B cell (primary cell): ENCODE measurements at regions not wholly inside any gene's neighbourhood (a gene's known extent, or its start where the extent isn't known, plus 50 kb on each side); places are given as distances from the start of the nearest gene placed in this dataset.

Experiments
- ATAC-seq: fragments of 200-7000 bp; cut with Tn5 transposase; one replicate; pipeline ENCODE4 v1.10.0; 2021; ENCODE audit warnings: low read depth, mild to moderate bottlenecking, moderate number of reproducible peaks, moderate library complexity
- CTCF ChIA-PET: fragments of 350-600 bp; sonication (Branson Sonifier 250); formaldehyde crosslinking; loops from one replicate; lab custom pipeline; 2021; ENCODE audit warnings: antibody characterized with exemption, inconsistent platforms; lab: Charles Lee
- POLR2A ChIA-PET: fragments of 350-600 bp; sonication (Branson Sonifier 250); formaldehyde crosslinking; loops from one replicate; lab custom pipeline; 2021; ENCODE audit warnings: antibody characterized with exemption; lab: Charles Lee
- DNase-seq: peaks from one replicate; pipeline ENCODE4 v3.0.0; 2013
- H2AFZ ChIP-seq: 2 replicates; pipeline ENCODE4 v1.6.1; 2012; ENCODE audit warnings: mild to moderate bottlenecking, low read depth, low read length; ENCODE audit not compliant: insufficient read depth, poor library complexity, severe bottlenecking
- H3K27ac ChIP-seq, 2 donors: 1 replicate in 1 of 2; 2 replicates in 1 of 2; pipeline ENCODE4 v1.5.1; 2012 to 2013; ENCODE audit warnings: low read length in 2 of 2, mild to moderate bottlenecking in 2 of 2, moderate library complexity in 1 of 2
- H3K27me3 ChIP-seq, 4 experiments: fragments of 200-600 bp in 1 of 4; sonication (generic) in 1 of 4; replicated peaks in 1 of 4; 1 replicate in 2 of 4; 2 replicates in 2 of 4; pipeline versions ENCODE4 v1.6.1 to v1.7.0; 2013 to 2016; ENCODE audit warnings: low read length in 3 of 4, mild to moderate bottlenecking in 2 of 4, mixed read lengths in 1 of 4, moderate library complexity in 1 of 4; ENCODE audit not compliant: insufficient read depth in 4 of 4, control insufficient read depth in 3 of 4; ENCODE audit errors: control extremely low read depth in 1 of 4
- H3K36me3 ChIP-seq, 2 experiments: replicated peaks in 1 of 2; 1 replicate in 1 of 2; 2 replicates in 1 of 2; pipeline versions ENCODE4 v1.6.1 to v1.7.1; 2013; ENCODE audit warnings: low read length in 1 of 2; ENCODE audit not compliant: insufficient read depth in 2 of 2, control insufficient read depth in 1 of 2; ENCODE audit errors: control extremely low read depth in 1 of 2, extremely low read depth in 1 of 2
- H3K4me1 ChIP-seq, 2 donors: fragments of 200-600 bp in 1 of 2; sonication (generic) in 1 of 2; 1 replicate in 1 of 2; 2 replicates in 1 of 2; pipeline versions ENCODE4 v1.5.1 to v1.6.1; 2013 to 2017; ENCODE audit warnings: low read length in 2 of 2; ENCODE audit not compliant: control insufficient read depth in 2 of 2, insufficient read depth in 2 of 2
- H3K4me2 ChIP-seq: replicated peaks from 2 replicates; pipeline ENCODE3; 2012; ENCODE audit warnings: mild to moderate bottlenecking, low read depth, low read length; ENCODE audit not compliant: poor library complexity, severe bottlenecking
- H3K4me3 ChIP-seq, 5 experiments: fragments of 200-600 bp in 1 of 5; sonication (generic) in 1 of 5; 1 replicate in 3 of 5; 2 replicates in 2 of 5; pipeline versions ENCODE4 v1.5.1 to v1.7.0; 2011 to 2016; ENCODE audit warnings: low read length in 4 of 5, mild to moderate bottlenecking in 4 of 5, low read depth in 2 of 5, control low read depth in 1 of 5, moderate library complexity in 1 of 5; ENCODE audit not compliant: insufficient read depth in 1 of 5; ENCODE audit errors: control extremely low read depth in 1 of 5, extremely low read depth in 1 of 5
- H3K79me2 ChIP-seq: fragments of 200-600 bp; sonication (generic); one replicate; pipeline ENCODE4 v1.6.0; 2016; ENCODE audit warnings: low read length; ENCODE audit not compliant: control insufficient read depth, insufficient read depth
- H3K9ac ChIP-seq: fragments of 200-600 bp; sonication (generic); 2 replicates; pipeline ENCODE4 v1.6.1; 2017; ENCODE audit warnings: mild to moderate bottlenecking, low read length, moderate library complexity
- H3K9me3 ChIP-seq, 3 donors: one replicate each; pipeline versions ENCODE4 v1.6.1 to v1.7.1; 2013; ENCODE audit warnings: low read length in 2 of 3; ENCODE audit not compliant: control insufficient read depth in 2 of 3, insufficient read depth in 1 of 3; ENCODE audit errors: control extremely low read depth in 1 of 3
- H4K20me1 ChIP-seq: 2 replicates; pipeline ENCODE4 v1.6.0; 2012; ENCODE audit warnings: mild to moderate bottlenecking, low read length; ENCODE audit not compliant: insufficient read depth, control insufficient read depth, poor library complexity, severe bottlenecking
- H3K27ac Mint-ChIP-seq: one replicate; pipeline ENCODE4 v1.8.0; 2021; ENCODE audit warnings: mixed read lengths
- H3K27me3 Mint-ChIP-seq: one replicate; pipeline ENCODE4 v1.8.0; 2021; ENCODE audit warnings: mixed read lengths
- H3K4me1 Mint-ChIP-seq: one replicate; pipeline ENCODE4 v1.8.0; 2021; ENCODE audit warnings: mixed read lengths
- H3K4me3 Mint-ChIP-seq: one replicate; pipeline ENCODE4 v1.8.0; 2021; ENCODE audit warnings: mixed read lengths
- H3K9me3 Mint-ChIP-seq: one replicate; pipeline ENCODE4 v1.8.0; 2022; ENCODE audit warnings: mixed read lengths; ENCODE audit not compliant: insufficient read depth
- CTCF ChIP-seq: fragments of 200-600 bp; IDR thresholded peaks from one replicate; pipeline ENCODE4 v1.8.0; 2022; ENCODE audit warnings: antibody characterized with exemption, mild to moderate bottlenecking
- EZH2 ChIP-seq: IDR thresholded peaks from 2 replicates; pipeline ENCODE4 v1.6.1; 2012; ENCODE audit warnings: borderline replicate concordance, low read depth, mild to moderate bottlenecking, moderate library complexity, low read length; ENCODE audit not compliant: insufficient read depth, poor library complexity, severe bottlenecking
- WGBS: methylation state at CpG from one replicate; pipeline ENCODE4 v1.1.5; 2013; ENCODE audit warnings: missing lambda C conversion rate; ENCODE audit not compliant: insufficient coverage; 5-methylcytosine and 5-hydroxymethylcytosine counted together
- intact Hi-C: fragments of 100-400 bp; cut with micrococcal nuclease; formaldehyde crosslinking; loops from one replicate; pipeline ENCODE4 v1.10.0; 2022

DNA sequence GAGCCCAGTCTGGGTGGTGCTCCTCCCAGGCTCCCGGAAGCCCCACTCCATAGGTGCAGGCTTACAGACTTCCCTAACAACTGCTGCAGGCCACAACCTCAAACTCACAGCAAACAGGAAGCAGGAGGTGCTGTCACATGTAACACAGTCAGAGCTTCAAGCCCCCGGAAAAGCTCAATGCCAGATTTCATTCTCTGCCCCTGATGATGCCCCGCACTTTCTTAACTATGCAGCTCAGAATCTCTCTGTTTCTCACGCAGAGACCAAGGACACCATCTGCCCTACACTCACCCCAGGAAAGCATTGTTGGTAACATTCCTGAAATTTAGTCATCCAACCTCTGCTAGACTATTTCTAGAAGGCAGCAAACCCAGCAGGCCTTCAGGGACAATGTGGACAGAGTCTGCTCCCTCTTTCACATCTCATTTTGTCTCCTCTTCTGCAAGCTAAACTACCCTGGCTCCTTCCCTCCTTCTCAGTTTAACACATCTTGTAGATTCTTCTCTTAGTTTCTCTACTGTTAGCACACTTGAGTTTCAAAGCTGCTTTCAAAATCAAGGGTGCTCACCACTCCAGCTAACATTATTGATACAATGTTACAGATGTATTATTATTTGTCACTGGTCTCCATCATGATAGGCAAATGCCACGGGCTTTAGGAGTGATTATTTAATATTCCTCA lies 162.5 kb downstream of the KCTD12 start:
- ATAC-seq (no peak), DNase-seq (no peak)
- H3K4me1 Mint-ChIP-seq = no peaks in the 10 kb centered on the region
- H3K4me3 ChIP-seq = no peak overlapping the region
- peaks cover 0 to 7% (median 0%) of the 10 kb centered on the region in 3 donors for H3K9me3 ChIP-seq
- no peaks in the 10 kb centered on the region for H3K36me3 ChIP-seq
- ChIA-PET CTCF (no interaction called here), POLR2A (no interaction called here)
- H4K20me1 ChIP-seq = no peaks in the 10 kb centered on the region
- 21% methylated on average over 3 of the region's 5 CpGs for WGBS
- H3K4me3 Mint-ChIP-seq = no peak overlapping the region
- H2AFZ ChIP-seq = peak overlapping the region; percentile 58
- H3K27me3 Mint-ChIP-seq = no peaks in the 10 kb centered on the region
- no peak overlapping the region for H3K27ac Mint-ChIP-seq
- TF ChIP-seq EZH2 = no peak
- TF ChIP-seq CTCF = no peak
- H3K9me3 Mint-ChIP-seq = no peaks in the 10 kb centered on the region
- H3K79me2 ChIP-seq = no peaks in the 10 kb centered on the region
- intact Hi-C loops = no loop called here
- H3K4me1 ChIP-seq = peaks cover 5 to 7% of the 10 kb centered on the region in 2 donors
- peak overlapping the region; percentile 26 for H3K4me2 ChIP-seq
- no peaks in the 10 kb centered on the region for H3K27me3 ChIP-seq
- H3K27ac ChIP-seq = no peak overlapping the region
- no peak overlapping the region for H3K9ac ChIP-seq

- H3K4me1 ChIP-seq = peaks cover 5 to 7% of the 10 kb centered on the region in 2 donors
- intact Hi-C loops = no loop called here
- H3K36me3 ChIP-seq = no peaks in the 10 kb centered on the region
- no peak for DNase-seq
- no peak overlapping the region for H2AFZ ChIP-seq
- H3K27ac ChIP-seq = no peak overlapping the region
- Mint-ChIP-seq H3K27me3 (no peaks in the 10 kb centered on the region), H3K4me3 (no peak overlapping the region), H3K9me3 (no peaks in the 10 kb centered on the region), H3K4me1 (no peaks in the 10 kb centered on the region), H3K27ac (no peak overlapping the region)
- no peak overlapping the region for H3K4me3 ChIP-seq
- H4K20me1 ChIP-seq = no peaks in the 10 kb centered on the region
- WGBS = no CpG with 5 or more reads among the region's 1 CpG
- H3K9ac ChIP-seq = no peak overlapping the region
- H3K4me2 ChIP-seq = no peak overlapping the region
- no peaks in the 10 kb centered on the region for H3K27me3 ChIP-seq
- TF ChIP-seq CTCF (no peak), EZH2 (no peak)
- CTCF ChIA-PET = no interaction called here
- H3K9me3 ChIP-seq = peaks cover 0 to 2% (median 0%) of the 10 kb centered on the region in 3 donors
- ATAC-seq = no peak
- POLR2A ChIA-PET = no interaction called here
- no peaks in the 10 kb centered on the region for H3K79me2 ChIP-seq
These were observed 163.4 kb downstream of the KCTD12 start for GRCh38 chr13:76722782-76723181.
